22Rv1 (cell line): ENCODE measurements at regions not wholly inside any gene's neighbourhood (a gene's known extent, or its start where the extent isn't known, plus 50 kb on each side); places are given as distances from the start of the nearest gene placed in this dataset.
"Not testable (repeated sequence)": the region's sequence is repeated elsewhere in the genome, so short reads cannot be mapped to it uniquely, and the experiment has no call there.

Experiments
- CTCF ChIP-seq: fragments of 450-650 bp; IDR thresholded peaks from 2 replicates; pipeline ENCODE4 v1.5.1; 2017; ENCODE audit warnings: mild to moderate bottlenecking
- ZFX ChIP-seq: fragments of 450-650 bp; IDR thresholded peaks from 2 replicates; pipeline ENCODE4 v1.6.1; 2017; ENCODE audit warnings: antibody characterized with exemption, borderline replicate concordance

- not testable (repeated sequence) for TF ChIP-seq CTCF, ZFX
These were observed 193.5 kb upstream of the ATP6AP2 start for GRCh38 chrX:40387311-40387710.
